ENCODE measurements at regions not wholly inside any gene's neighbourhood (a gene's known extent, or its start where the extent isn't known, plus 50 kb on each side); places are given as distances from the start of the nearest gene placed in this dataset.

DNA sequence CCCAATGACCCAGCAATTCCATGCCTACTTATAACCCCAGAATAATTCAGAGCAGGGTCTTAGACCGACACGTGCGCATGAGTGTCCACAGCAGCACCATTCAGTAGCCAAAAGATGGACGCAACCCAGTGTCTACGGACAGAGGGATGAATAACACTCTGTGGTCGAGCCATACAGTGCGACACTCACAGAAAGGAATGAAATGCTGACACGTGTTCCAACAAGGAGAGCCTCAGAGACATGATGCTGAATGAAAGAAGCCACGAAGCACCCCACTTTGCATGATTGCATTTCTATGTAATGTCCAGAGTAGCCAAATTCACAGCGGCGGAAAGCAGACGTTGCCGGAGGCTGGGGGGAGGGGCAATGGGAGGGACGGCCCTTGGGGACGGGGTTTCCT is 134.4 kb downstream of the CTTN start:
- no peak for TF ChIP-seq POLR2A (IDR thresholded peaks at IDR 0.05)
- TF ChIP-seq CTCF (IDR thresholded peaks at IDR 0.05) = no peak
